ENCODE measurements at regions not wholly inside any gene's neighbourhood (a gene's known extent, or its start where the extent isn't known, plus 50 kb on each side); places are given as distances from the start of the nearest gene placed in this dataset.
"Not testable (repeated sequence)": the region's sequence is repeated elsewhere in the genome, so short reads cannot be mapped to it uniquely, and the experiment has no call there.

GRCh38 chr20:53814060-53814459, 220.4 kb upstream of the ZNF217 start:
- no peak for DNase-seq

- DNase-seq = no peak
Measured at GRCh38 chr20:53813636-53814035, 220.0 kb upstream of the ZNF217 start.

GRCh38 chr20:53811577-53811976, 217.9 kb upstream of the ZNF217 start:
- no peak for DNase-seq

- DNase-seq = no peak
Measured at GRCh38 chr20:53810661-53811355, 217.2 kb upstream of the ZNF217 start.

GRCh38 chr20:53809728-53810365, 216.2 kb upstream of the ZNF217 start:
- DNase-seq = no peak

- DNase-seq = no peak
Measured at GRCh38 chr20:53809217-53809616, 215.6 kb upstream of the ZNF217 start.

- DNase-seq = no peak
Measured at GRCh38 chr20:53808733-53809132, 215.1 kb upstream of the ZNF217 start.

GRCh38 chr20:53808302-53808701, 214.7 kb upstream of the ZNF217 start:
- not testable (repeated sequence) for DNase-seq

GRCh38 chr20:53806683-53807401, 213.2 kb upstream of the ZNF217 start:
- no peak for DNase-seq

GRCh38 chr20:53805895-53806384, 212.3 kb upstream of the ZNF217 start:
- DNase-seq = no peak

GRCh38 chr20:53804920-53805894, 211.6 kb upstream of the ZNF217 start:
- DNase-seq = no peak

GRCh38 chr20:53804308-53804707, 210.7 kb upstream of the ZNF217 start:
- DNase-seq = not testable (repeated sequence)

GRCh38 chr20:53803492-53804155, 210.0 kb upstream of the ZNF217 start:
- DNase-seq = no peak

GRCh38 chr20:53801609-53802370, 208.2 kb upstream of the ZNF217 start:
- no peak for DNase-seq

- DNase-seq = no peak
Measured at GRCh38 chr20:53800883-53801604, 207.4 kb upstream of the ZNF217 start.

- no peak for DNase-seq
Measured at GRCh38 chr20:53800418-53800817, 206.8 kb upstream of the ZNF217 start.

GRCh38 chr20:53797085-53797484, 203.4 kb upstream of the ZNF217 start:
- no peak for DNase-seq

GRCh38 chr20:53795170-53795569, 201.5 kb upstream of the ZNF217 start:
- DNase-seq = no peak

- DNase-seq = no peak
Measured at GRCh38 chr20:53794529-53795115, 201.0 kb upstream of the ZNF217 start.
